Left ventricle myocardium inferior (tissue), 1 donor: ENCODE measurements at regions not wholly inside any gene's neighbourhood (a gene's known extent, or its start where the extent isn't known, plus 50 kb on each side); places are given as distances from the start of the nearest gene placed in this dataset.
"Not testable (repeated sequence)": the region's sequence is repeated elsewhere in the genome, so short reads cannot be mapped to it uniquely, and the experiment has no call there.

ENCODE experiments used
- DNase-seq: peaks from one replicate; pipeline ENCODE4 v3.0.0-alpha.2; 2020
- H3K27ac ChIP-seq: fragments of 200-600 bp; replicated peaks from 2 replicates; pipeline ENCODE4 v1.8.0; 2021
- H3K27me3 ChIP-seq: fragments of 200-600 bp; 2 replicates; pipeline ENCODE4 v1.8.0; 2021; ENCODE audit warnings: low read depth
- H3K36me3 ChIP-seq: fragments of 200-600 bp; 2 replicates; pipeline ENCODE4 v1.8.0; 2021
- H3K4me1 ChIP-seq: fragments of 200-600 bp; 2 replicates; pipeline ENCODE4 v1.8.0; 2021
- H3K4me3 ChIP-seq: fragments of 200-600 bp; 2 replicates; pipeline ENCODE4 v1.8.0; 2021; ENCODE audit warnings: mild to moderate bottlenecking, moderate library complexity
- H3K9me3 ChIP-seq: fragments of 200-600 bp; replicated peaks from 2 replicates; pipeline ENCODE4 v1.8.0; 2021
- intact Hi-C: fragments of 100-400 bp; cut with micrococcal nuclease; formaldehyde crosslinking; loops from one replicate; pipeline ENCODE4 v1.11.0; 2022
- TF ChIP-seq, protein P1 (sequence below): fragments of 200-600 bp; IDR thresholded peaks from 2 replicates; pipeline ENCODE4 v1.8.0; 2021; ENCODE audit warnings: antibody characterized with exemption, mild to moderate bottlenecking, borderline replicate concordance
- donor health status: DM: no; HTN: yes; CAD: no; lungs with severe emphysema.

- H3K27me3 ChIP-seq, H3K36me3 ChIP-seq, H3K4me3 ChIP-seq, H3K4me1 ChIP-seq, DNase-seq, intact Hi-C loops, H3K27ac ChIP-seq, H3K9me3 ChIP-seq: not testable (repeated sequence)
Observed at GRCh38 chr21:9822093-9822820, 699.1 kb upstream of the TPTE start.

- peak; percentile 49 for DNase-seq
- H3K4me3 ChIP-seq, H3K27me3 ChIP-seq, H3K9me3 ChIP-seq, H3K27ac ChIP-seq, H3K36me3 ChIP-seq, H3K4me1 ChIP-seq, intact Hi-C loops: not testable (repeated sequence)
Observed at GRCh38 chr21:9823197-9824157, 697.9 kb upstream of the TPTE start.

GRCh38 chr21:9830801-9831200 is 690.6 kb upstream of the TPTE start:
- intact Hi-C loops, H3K9me3 ChIP-seq, H3K27me3 ChIP-seq, DNase-seq, H3K36me3 ChIP-seq, H3K4me3 ChIP-seq, H3K4me1 ChIP-seq, H3K27ac ChIP-seq: not testable (repeated sequence)

GRCh38 chr21:9832751-9833150 is 688.6 kb upstream of the TPTE start:
- DNase-seq, H3K4me3 ChIP-seq, intact Hi-C loops, H3K9me3 ChIP-seq, H3K27ac ChIP-seq, H3K27me3 ChIP-seq, H3K4me1 ChIP-seq, H3K36me3 ChIP-seq: not testable (repeated sequence)

DNA sequence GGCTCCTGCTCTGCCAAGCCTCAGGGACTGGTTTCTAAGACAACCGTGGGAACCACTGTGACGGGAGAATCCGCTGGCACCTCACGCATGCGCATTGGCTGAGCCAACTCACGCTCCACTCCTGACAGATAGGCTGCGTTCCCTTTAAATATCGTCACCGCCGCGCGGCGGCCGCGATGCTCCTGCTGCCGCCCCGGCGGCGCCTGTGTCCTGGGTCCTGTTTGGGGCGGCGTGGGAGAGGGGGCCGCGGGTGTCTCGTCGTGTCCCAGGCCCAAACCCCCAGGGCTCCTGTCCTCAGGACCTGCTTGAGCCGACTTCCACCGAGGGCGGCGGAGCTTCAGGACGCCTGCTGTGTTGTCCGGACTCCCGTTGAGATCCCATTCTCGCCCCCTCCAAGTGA is 684.8 kb upstream of the TPTE start:
- H3K4me1 ChIP-seq, H3K27me3 ChIP-seq, H3K36me3 ChIP-seq, DNase-seq, H3K4me3 ChIP-seq, H3K27ac ChIP-seq, intact Hi-C loops: not testable (repeated sequence)
- H3K9me3 ChIP-seq = peaks cover 18% of the 10 kb centered on the region

- H3K4me3 ChIP-seq, H3K27ac ChIP-seq, DNase-seq, H3K36me3 ChIP-seq, intact Hi-C loops, H3K4me1 ChIP-seq, H3K27me3 ChIP-seq: not testable (repeated sequence)
- peaks cover 18% of the 10 kb centered on the region for H3K9me3 ChIP-seq
Observed at GRCh38 chr21:9837001-9837400, 684.4 kb upstream of the TPTE start.

GRCh38 chr21:9837526-9837925 is 683.9 kb upstream of the TPTE start:
- DNase-seq, H3K27me3 ChIP-seq, H3K27ac ChIP-seq, intact Hi-C loops, H3K4me1 ChIP-seq, H3K4me3 ChIP-seq, H3K36me3 ChIP-seq: not testable (repeated sequence)
- peaks cover 18% of the 10 kb centered on the region for H3K9me3 ChIP-seq

DNA sequence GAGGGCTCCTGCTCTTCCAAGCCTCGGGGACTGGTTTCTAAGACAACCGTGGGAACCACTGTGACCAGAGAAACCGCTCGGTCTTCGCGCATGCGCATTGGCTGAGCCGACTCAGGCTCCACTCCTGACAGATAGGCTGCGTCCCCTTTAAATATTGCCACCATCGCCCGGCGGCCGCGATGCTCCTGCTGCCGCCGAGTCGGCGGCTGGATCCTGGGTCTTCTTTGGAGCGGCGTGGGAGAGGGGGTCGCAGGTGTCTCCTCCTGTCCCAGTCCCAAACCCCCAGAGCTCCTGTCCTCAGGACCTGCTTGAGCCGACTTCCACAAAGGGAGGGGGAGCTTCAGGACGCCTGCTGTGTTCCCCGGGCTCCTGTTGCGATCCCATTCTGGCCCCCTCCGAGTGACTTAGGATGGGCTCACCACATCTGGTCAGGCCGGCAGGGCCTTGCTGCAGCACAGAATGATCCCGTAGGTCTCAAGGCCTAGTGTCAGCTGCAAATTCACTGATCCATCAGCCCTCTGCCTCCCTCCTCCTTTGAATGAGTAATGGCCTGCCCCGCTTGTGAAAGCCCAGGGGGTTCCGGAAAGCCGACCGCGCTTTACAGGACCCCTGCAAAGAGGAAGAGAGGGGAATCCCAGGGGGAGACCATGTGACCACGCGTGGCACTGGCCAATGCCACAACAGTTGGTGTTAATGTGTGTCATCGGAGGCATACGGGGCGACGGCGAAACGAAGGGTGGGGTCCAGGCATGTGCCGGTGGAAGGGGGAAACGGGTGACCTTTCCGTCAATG is 683.2 kb upstream of the TPTE start:
- no peak overlapping the region for H3K27ac ChIP-seq
- H3K4me3 ChIP-seq = no peak overlapping the region
- H3K4me1 ChIP-seq = no peaks in the 10 kb centered on the region
- TF ChIP-seq, protein P1, sequence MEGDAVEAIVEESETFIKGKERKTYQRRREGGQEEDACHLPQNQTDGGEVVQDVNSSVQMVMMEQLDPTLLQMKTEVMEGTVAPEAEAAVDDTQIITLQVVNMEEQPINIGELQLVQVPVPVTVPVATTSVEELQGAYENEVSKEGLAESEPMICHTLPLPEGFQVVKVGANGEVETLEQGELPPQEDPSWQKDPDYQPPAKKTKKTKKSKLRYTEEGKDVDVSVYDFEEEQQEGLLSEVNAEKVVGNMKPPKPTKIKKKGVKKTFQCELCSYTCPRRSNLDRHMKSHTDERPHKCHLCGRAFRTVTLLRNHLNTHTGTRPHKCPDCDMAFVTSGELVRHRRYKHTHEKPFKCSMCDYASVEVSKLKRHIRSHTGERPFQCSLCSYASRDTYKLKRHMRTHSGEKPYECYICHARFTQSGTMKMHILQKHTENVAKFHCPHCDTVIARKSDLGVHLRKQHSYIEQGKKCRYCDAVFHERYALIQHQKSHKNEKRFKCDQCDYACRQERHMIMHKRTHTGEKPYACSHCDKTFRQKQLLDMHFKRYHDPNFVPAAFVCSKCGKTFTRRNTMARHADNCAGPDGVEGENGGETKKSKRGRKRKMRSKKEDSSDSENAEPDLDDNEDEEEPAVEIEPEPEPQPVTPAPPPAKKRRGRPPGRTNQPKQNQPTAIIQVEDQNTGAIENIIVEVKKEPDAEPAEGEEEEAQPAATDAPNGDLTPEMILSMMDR = no peak
- intact Hi-C loops = no loop called here
- peaks cover 18% of the 10 kb centered on the region for H3K9me3 ChIP-seq
- no peaks in the 10 kb centered on the region for H3K36me3 ChIP-seq
- no peaks in the 10 kb centered on the region for H3K27me3 ChIP-seq
- no peak for DNase-seq
